22Rv1 (cell line): ENCODE measurements at regions not wholly inside any gene's neighbourhood (a gene's known extent, or its start where the extent isn't known, plus 50 kb on each side); places are given as distances from the start of the nearest gene placed in this dataset.

Experiments
- H3K27ac ChIP-seq: fragments of 450-650 bp; 2 replicates; pipeline ENCODE4 v1.5.1; 2017
- ZFX ChIP-seq: fragments of 450-650 bp; IDR thresholded peaks from 2 replicates; pipeline ENCODE4 v1.6.1; 2017; ENCODE audit warnings: antibody characterized with exemption, borderline replicate concordance
- TF ChIP-seq, protein P1 (sequence below): fragments of 450-650 bp; IDR thresholded peaks from 2 replicates; pipeline ENCODE4 v1.5.1; 2017; ENCODE audit warnings: mild to moderate bottlenecking

DNA sequence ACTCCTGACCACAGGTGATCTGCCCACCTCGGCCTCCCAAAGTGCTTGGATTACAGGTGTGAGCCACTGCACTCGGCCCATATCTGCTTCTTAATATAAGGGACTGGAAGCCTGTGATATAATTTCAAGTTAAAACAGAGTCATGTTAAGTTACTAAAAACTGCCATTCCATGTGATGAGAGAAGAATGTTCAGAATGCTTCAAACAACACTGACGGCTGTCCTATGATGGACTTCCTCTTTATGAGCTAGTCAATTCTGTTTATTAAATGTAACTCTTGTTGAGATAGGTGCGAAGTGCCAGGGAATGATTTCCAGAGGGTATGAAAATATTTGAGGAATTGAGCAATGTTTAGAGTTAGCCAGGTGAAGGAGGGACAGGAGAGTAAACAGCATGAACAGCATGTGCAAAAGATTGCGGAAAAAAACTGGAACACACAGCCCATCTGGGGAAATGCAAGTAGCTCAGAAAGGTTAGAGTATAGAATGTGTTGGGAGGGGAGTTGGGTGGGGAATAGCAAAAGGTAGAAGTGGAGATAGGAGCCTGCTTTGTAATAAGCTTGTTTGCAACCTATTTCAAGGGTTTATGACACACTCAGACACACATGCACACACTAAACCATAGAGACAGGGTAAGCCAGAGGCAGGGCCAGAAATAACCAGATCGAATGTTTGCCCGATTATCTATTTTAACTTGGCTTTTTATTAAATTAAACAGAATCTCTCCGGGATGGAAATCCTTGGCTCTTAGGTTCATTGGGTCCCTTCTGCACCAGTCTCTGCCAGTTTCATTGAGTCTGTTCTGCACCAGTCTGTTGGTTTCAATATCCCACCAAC lies 135.6 kb upstream of the COX10 start:
- no peak for TF ChIP-seq ZFX

DNA sequence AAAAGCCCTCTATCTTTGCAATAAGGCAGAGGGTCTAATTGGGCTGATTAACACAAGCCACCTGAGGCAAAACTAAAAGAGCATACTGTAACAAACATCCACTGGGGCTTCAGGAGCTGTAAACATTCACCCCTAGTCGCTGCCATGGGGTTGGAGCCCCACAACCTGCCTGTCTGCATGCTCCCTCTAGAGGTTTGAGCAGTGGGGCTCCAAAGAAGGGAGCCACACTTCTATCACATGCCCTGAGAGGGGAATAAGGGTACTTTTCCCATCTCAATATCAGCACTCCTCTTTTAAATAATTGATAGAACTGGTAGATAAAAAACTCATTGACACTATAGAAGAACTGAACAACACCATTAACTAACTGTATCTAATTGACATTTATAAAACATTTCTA lies 130.1 kb upstream of the COX10 start:
- TF ChIP-seq, protein P1, sequence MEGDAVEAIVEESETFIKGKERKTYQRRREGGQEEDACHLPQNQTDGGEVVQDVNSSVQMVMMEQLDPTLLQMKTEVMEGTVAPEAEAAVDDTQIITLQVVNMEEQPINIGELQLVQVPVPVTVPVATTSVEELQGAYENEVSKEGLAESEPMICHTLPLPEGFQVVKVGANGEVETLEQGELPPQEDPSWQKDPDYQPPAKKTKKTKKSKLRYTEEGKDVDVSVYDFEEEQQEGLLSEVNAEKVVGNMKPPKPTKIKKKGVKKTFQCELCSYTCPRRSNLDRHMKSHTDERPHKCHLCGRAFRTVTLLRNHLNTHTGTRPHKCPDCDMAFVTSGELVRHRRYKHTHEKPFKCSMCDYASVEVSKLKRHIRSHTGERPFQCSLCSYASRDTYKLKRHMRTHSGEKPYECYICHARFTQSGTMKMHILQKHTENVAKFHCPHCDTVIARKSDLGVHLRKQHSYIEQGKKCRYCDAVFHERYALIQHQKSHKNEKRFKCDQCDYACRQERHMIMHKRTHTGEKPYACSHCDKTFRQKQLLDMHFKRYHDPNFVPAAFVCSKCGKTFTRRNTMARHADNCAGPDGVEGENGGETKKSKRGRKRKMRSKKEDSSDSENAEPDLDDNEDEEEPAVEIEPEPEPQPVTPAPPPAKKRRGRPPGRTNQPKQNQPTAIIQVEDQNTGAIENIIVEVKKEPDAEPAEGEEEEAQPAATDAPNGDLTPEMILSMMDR = no peak
- TF ChIP-seq ZFX = no peak
- no peak overlapping the region for H3K27ac ChIP-seq

More for the DNA sequence above, 135.6 kb upstream of the COX10 start:
- no peak overlapping the region for H3K27ac ChIP-seq

DNA sequence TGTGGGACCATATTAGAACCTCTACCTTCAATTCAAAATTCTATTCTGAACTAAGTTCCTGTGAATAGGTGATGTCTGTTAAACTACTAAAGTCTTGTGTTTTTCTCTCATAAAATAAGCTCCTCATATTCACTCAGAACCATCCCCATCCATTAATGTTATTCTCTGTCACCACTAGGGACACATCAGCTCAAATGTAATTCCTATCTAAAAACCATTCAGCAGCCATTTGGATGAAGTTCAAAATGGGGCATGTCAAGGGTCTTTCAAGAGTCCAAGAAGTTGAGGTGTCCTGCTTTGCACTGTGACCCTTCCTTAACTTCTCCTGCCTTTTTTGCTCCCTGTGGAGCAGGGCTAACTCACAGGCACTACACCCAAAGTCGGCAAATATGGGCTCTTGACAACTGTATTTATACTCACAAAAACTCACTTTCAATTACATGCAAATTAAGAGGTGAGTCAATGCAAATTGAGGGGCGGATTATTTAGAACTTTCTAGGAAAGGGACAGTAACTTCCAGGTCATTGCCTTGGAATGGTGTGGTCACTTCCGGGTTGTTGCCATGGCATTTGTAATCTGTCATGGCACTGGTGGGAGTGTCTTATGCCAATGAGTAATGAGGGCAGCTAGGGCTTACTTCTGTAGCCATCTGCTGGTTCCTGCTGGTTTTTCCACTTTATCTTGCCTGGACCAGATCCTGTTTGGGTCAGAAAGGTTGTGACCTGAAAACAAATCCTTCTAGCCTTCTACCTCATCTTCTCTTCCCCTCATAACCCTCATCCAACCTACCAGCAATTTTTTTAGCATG lies 128.2 kb upstream of the COX10 start:
- TF ChIP-seq, protein P1 = no peak; the same call in 1 of the 2 replicates
- no peak for TF ChIP-seq ZFX
- H3K27ac ChIP-seq = no peak overlapping the region

GRCh38 chr17:13941781-13942180 lies 127.5 kb upstream of the COX10 start:
- no peak for TF ChIP-seq ZFX
- TF ChIP-seq, protein P1 = no peak
- no peak overlapping the region for H3K27ac ChIP-seq

DNA sequence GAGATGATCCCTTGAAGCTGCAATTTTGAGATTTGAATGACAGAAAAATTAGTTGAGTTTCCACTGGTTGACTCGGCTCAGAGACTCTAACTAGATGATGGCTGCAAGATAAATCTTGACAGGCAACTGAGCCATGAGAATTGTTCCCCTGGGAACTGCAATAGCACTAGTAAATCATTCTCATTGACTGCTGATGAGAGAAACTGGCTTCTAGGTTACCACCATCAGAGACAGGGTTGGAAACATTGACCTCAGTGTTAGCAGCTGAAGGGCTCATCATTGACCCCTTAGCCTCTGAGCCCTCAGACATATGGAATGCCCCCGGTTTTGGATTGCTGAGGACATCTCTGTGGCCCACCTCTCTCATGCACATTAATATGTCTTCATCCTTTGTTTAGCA lies 125.4 kb upstream of the COX10 start:
- no peak overlapping the region for H3K27ac ChIP-seq
- no peak for TF ChIP-seq ZFX
- TF ChIP-seq, protein P1 = no peak

DNA sequence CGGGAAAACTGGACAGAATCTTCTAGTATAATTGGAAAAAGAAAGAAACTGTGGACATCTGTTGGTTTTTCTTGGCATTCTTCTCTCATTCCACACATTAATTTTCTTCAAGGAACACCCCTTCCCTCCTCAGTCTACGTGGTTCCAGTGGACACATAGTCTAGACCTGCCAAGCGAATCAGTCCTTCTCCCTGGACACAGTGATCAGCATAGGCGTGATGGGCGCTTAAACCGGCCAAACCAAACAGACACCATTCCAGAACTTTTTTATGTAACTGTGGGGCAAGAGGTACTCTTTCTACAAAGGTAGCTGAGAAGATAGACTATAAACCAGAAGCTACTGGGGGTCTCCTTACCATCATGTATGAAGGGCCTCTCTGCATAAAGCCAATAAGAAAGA lies 121.8 kb upstream of the COX10 start:
- TF ChIP-seq ZFX = no peak
- TF ChIP-seq, protein P1 = no peak
- no peak overlapping the region for H3K27ac ChIP-seq

DNA sequence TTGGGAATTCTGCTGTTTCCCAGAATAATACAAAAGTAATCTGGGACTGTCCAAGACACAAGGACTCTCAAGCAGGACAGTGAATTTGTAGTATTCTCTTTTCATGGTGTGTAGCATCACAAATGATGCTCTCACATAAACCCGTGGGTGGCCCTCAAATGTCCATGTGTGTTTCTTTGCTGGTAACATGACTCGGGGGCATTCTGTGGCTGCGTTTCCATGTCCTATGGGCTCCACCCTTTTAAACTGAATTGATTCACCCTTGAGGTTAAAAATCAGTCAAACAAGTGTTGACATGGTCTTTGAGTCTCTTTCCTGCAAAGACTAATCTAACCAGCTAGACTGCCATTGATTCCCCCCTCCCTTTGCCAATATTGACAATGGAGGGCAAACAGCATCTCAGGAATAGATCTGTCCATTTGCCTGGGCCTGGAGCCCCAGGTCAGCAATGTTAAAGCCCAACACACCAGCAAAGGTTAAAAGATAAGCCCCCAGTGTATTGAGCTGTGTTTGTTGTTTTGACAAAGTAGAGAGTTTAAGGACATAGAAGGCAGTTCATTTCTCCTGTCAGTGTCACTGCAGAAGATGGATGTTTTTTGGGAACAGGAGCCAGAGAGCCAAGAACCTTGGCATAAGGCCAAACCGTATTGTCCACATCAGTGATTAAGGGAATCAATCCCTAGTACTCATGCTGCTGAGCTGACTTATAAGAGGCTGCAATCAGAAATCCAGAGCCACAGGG lies 117.1 kb upstream of the COX10 start:
- TF ChIP-seq ZFX = no peak
- TF ChIP-seq, protein P1 = no peak
- no peak overlapping the region for H3K27ac ChIP-seq
